Heart left ventricle (tissue), 16 donors: ENCODE measurements at regions not wholly inside any gene's neighbourhood (a gene's known extent, or its start where the extent isn't known, plus 50 kb on each side); places are given as distances from the start of the nearest gene placed in this dataset.

Experiments used
- ATAC-seq, 4 donors: fragments of 200-7000 bp; cut with Tn5 transposase; one replicate each; pipeline ENCODE4 v1.9.1; 2020 to 2022; ENCODE audit warnings: moderate library complexity in 4 of 4, mild to moderate bottlenecking in 3 of 4, moderate number of reproducible peaks in 1 of 4
- DNase-seq, 5 donors: peaks; one replicate each; pipeline ENCODE4 v3.0.0-alpha.2; 2020
- H3K27ac ChIP-seq, 12 donors: fragments of 200-600 bp; sonication (generic) in 4 of 12; one replicate each; pipeline versions ENCODE4 v1.5.0 to v1.8.0; 2016 to 2022; ENCODE audit warnings: mild to moderate bottlenecking in 2 of 12
- H3K27me3 ChIP-seq, 9 donors: fragments of 200-600 bp; sonication (generic) in 2 of 9; one replicate each; pipeline versions ENCODE4 v1.5.1 to v1.8.0; 2016 to 2022; ENCODE audit warnings: mild to moderate bottlenecking in 3 of 9
- H3K36me3 ChIP-seq, 9 donors: fragments of 200-600 bp; sonication (generic) in 2 of 9; one replicate each; pipeline versions ENCODE4 v1.5.0 to v1.8.0; 2018 to 2022; ENCODE audit warnings: mild to moderate bottlenecking in 2 of 9
- H3K4me1 ChIP-seq, 12 donors: fragments of 200-600 bp; sonication (generic) in 4 of 12; one replicate each; pipeline versions ENCODE4 v1.5.0 to v1.8.0; 2016 to 2022; ENCODE audit warnings: mild to moderate bottlenecking in 3 of 12
- H3K4me3 ChIP-seq, 12 donors: fragments of 200-600 bp; sonication (generic) in 4 of 12; one replicate each; pipeline versions ENCODE4 v1.5.0 to v1.8.0; 2017 to 2022; ENCODE audit warnings: mild to moderate bottlenecking in 9 of 12, moderate library complexity in 4 of 12
- H3K9me3 ChIP-seq, 12 donors: fragments of 200-600 bp; sonication (generic) in 4 of 12; one replicate each; pipeline versions ENCODE4 v1.5.0 to v1.8.0; 2016 to 2022; ENCODE audit warnings: mild to moderate bottlenecking in 1 of 12
- POLR2A ChIP-seq, 2 donors: fragments of 450-650 bp; IDR thresholded peaks; one replicate each; pipeline ENCODE4 v1.6.1; 2017; ENCODE audit warnings: antibody characterized with exemption in 2 of 2, mild to moderate bottlenecking in 2 of 2, moderate library complexity in 2 of 2
- WGBS, 4 donors: extraction: QIAGEN DNeasy Blood & Tissue Kit in 2 of 4; methylation state at CpG; one replicate each; pipeline versions ENCODE4 v1.1.5 to v1.1.7; 2013 to 2018; 5-methylcytosine and 5-hydroxymethylcytosine counted together
- intact Hi-C, 10 donors: fragments of 100-400 bp; cut with DNase I; formaldehyde crosslinking; loops; one replicate each; pipeline versions ENCODE4 v1.11.1 to v1.14.2; 2022
- TF ChIP-seq, protein P1 (sequence below), 12 donors: fragments of 200-600 bp; sonication (generic) in 4 of 12; IDR thresholded peaks; one replicate each; pipeline versions ENCODE4 v1.5.0 to v1.8.0; 2018 to 2022; ENCODE audit warnings: antibody characterized with exemption in 12 of 12, mild to moderate bottlenecking in 5 of 12
- donor health status: ischemic (EF 13 %, LVEDD 7.1; RV severe dilation, severe dysfunction).
- donor health status: healthy with polysubstance abuse.
- donor health status: DM: no; HTN: yes; CAD: no.
- donor health status: DM: no; HTN: no; CAD: no.
- donor health status: ischemic (EF 25% LVEDD 6.9; RV normal size, moderate dysfunction).
- donor health status: ischemic (EF 25% LVEDD 5.7; RV mildly dilated, moderate dysfunction).
- donor health status: healthy.
- donor health status: DM: yes; HTN: yes; CAD: no.
- donor health status: ischemic (EF 35%, LVEDD 5.7; RV mildly dilated, moderate dysfunction).
- donor health status: nonischemic (EF 11% LVEDD 7.7; RV severe dilation, severe dysfunction).
- donor health status: DM: yes; HTN: yes; CAD: no.
- donor health status: PGD.
- donor health status: ischemic (EF 29% LVEDD 5.4; RV normal size, mild dysfunction).
- donor health status: nonischemic (EF 23%, LVEDD 6.1; RV moderate dilation, normal function).

DNA sequence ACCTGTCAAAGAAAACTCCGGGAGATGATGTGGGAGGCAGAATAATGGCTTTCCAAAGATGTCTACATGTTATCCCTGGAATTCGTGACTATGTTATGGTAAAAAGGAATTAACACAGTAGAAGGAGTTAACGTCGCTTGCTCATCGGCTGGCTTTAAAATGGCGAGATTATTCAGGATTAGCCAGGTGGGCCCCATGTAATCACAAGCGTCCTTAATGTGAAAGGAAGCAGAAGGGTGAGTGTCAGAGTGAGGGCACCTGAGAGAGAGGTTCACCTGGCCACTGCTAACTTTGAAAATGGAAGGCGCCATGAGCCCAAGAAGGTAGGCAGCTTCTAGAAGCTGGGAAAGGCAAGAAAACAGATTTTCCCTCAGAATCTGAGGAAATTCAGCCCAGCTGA is 557.2 kb downstream of the EPHB1 start:
- no peak for DNase-seq
- intact Hi-C loops, result no loop called here

DNA sequence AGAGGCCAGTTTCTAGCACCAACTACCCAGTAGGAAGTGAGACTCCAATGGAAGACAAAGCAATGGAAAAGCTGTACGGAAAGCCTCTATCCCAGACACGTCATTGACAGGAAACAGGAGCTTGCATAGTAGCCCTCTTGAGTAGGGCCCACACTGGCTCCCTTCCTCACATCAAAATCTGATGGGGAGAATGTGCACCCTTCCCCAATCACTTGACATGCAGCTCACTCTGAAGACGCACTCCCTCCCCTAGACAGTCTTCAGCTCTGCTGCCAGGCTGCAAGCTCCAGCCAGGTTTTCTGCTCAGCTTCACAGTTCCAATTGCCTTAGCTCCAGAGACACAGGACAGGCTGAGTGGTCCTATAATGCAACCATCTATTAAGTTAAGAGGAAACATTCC is 567.8 kb downstream of the EPHB1 start:
- peaks cover 0 to 2% (median 0%) of the 10 kb centered on the region in 9 donors for H3K27me3 ChIP-seq
- no peak overlapping the region for H3K27ac ChIP-seq
- 52 to 70% (median 58%) methylated on average over 3 of the region's 3 CpGs for WGBS, 4 donors
- intact Hi-C loops, result no loop called here
- no peak overlapping the region for H3K4me3 ChIP-seq
- H3K9me3 ChIP-seq, result no peaks in the 10 kb centered on the region
- H3K4me1 ChIP-seq, result no peaks in the 10 kb centered on the region
- H3K36me3 ChIP-seq, result no peaks in the 10 kb centered on the region
- ATAC-seq (no peak), DNase-seq (no peak)
- TF ChIP-seq, protein P1, sequence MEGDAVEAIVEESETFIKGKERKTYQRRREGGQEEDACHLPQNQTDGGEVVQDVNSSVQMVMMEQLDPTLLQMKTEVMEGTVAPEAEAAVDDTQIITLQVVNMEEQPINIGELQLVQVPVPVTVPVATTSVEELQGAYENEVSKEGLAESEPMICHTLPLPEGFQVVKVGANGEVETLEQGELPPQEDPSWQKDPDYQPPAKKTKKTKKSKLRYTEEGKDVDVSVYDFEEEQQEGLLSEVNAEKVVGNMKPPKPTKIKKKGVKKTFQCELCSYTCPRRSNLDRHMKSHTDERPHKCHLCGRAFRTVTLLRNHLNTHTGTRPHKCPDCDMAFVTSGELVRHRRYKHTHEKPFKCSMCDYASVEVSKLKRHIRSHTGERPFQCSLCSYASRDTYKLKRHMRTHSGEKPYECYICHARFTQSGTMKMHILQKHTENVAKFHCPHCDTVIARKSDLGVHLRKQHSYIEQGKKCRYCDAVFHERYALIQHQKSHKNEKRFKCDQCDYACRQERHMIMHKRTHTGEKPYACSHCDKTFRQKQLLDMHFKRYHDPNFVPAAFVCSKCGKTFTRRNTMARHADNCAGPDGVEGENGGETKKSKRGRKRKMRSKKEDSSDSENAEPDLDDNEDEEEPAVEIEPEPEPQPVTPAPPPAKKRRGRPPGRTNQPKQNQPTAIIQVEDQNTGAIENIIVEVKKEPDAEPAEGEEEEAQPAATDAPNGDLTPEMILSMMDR (IDR thresholded peaks at IDR 0.05), result no peak
- TF ChIP-seq POLR2A (IDR thresholded peaks at IDR 0.05), result no peak

More for the DNA sequence above, 557.2 kb downstream of the EPHB1 start:
- TF ChIP-seq, protein P1 (IDR thresholded peaks at IDR 0.05), result no peak
- no peak for TF ChIP-seq POLR2A (IDR thresholded peaks at IDR 0.05)
- H3K4me1 ChIP-seq, result no peaks in the 10 kb centered on the region
- peaks cover 0 to 8% (median 2%) of the 10 kb centered on the region in 12 donors for H3K9me3 ChIP-seq
- WGBS, 4 donors, result 61 to 69% (median 65%) methylated on average over 8 of the region's 8 CpGs
- H3K4me3 ChIP-seq, result no peak overlapping the region
- no peak overlapping the region for H3K27ac ChIP-seq
- H3K36me3 ChIP-seq, result no peaks in the 10 kb centered on the region
- H3K27me3 ChIP-seq, result peaks cover 0 to 20% (median 0%) of the 10 kb centered on the region in 9 donors
- no peak for ATAC-seq

DNA sequence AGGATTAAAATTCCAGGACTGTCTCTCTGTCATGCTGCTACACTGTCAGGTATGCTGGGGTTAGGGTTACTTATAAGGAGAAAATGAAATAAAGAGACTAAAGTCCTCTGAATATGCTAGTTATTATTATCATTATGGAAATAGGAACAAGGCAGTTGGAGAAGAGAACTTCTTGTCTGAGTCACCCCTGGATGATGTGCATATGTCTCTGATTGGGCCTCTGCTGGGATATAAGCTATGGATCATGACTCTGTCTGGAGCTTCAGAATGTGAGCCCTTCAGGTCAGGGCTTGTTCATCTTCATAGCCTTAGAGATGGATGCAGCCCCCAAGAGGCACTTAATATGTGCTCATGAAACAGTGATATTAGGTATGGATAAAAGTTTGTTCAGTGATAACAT is 569.6 kb downstream of the EPHB1 start:
- Histone ChIP-seq H3K4me1 (no peaks in the 10 kb centered on the region), H3K36me3 (no peaks in the 10 kb centered on the region), H3K27me3 (peaks cover 0 to 2% (median 0%) of the 10 kb centered on the region in 9 donors), H3K9me3 (no peaks in the 10 kb centered on the region), H3K4me3 (no peak overlapping the region), H3K27ac (no peak overlapping the region)
- intact Hi-C loops, result no loop called here
- no peak for DNase-seq
- no peak for ATAC-seq
- no peak for TF ChIP-seq POLR2A (IDR thresholded peaks at IDR 0.05)
- TF ChIP-seq, protein P1 (IDR thresholded peaks at IDR 0.05), result no peak

DNA sequence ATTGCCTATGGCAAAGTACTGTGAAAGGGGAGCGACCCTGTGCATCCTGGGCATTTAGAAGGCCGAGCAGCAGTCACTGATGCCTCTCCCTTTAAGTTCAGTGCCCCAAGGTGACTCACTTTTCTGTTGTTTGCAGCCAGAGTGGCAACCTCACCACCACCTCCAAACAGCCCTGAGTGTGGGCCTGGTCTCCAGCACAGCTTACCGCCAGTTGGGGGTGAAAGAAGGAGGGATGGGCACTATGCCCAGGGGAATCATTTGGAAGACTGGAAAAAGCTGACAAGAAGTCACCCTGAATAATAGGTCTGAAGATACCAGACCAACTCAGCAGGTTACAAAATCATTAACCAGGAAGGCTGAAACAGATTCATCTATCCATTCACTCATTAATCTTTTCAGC is 571.8 kb downstream of the EPHB1 start:
- no peak overlapping the region for H3K27ac ChIP-seq
- no peak overlapping the region for H3K4me3 ChIP-seq
- peaks cover 0 to 2% (median 0%) of the 10 kb centered on the region in 9 donors for H3K27me3 ChIP-seq
- no peaks in the 10 kb centered on the region for H3K9me3 ChIP-seq
- no peak for DNase-seq
- intact Hi-C loops, result no loop called here
- WGBS, 4 donors, result 74 to 80% (median 76%) methylated on average over 3 of the region's 3 CpGs
- no peak for ATAC-seq
- no peaks in the 10 kb centered on the region for H3K4me1 ChIP-seq
- TF ChIP-seq, protein P1 (IDR thresholded peaks at IDR 0.05), result no peak
- TF ChIP-seq POLR2A (IDR thresholded peaks at IDR 0.05), result no peak
- no peaks in the 10 kb centered on the region for H3K36me3 ChIP-seq
